AG04450 (cell line): ENCODE measurements at regions not wholly inside any gene's neighbourhood (a gene's known extent, or its start where the extent isn't known, plus 50 kb on each side); places are given as distances from the start of the nearest gene placed in this dataset.

ENCODE experiments used
- CTCF ChIA-PET: fragments of 300-600, 350-600 bp; formaldehyde crosslinking; extraction: SDS; loops from one replicate; lab custom pipeline; 2022; ENCODE audit warnings: antibody characterized with exemption, inconsistent platforms; lab: Charles Lee
- POLR2A ChIA-PET: fragments of 350-600 bp; formaldehyde crosslinking; extraction: SDS; loops from one replicate; lab custom pipeline; 2021; ENCODE audit warnings: antibody characterized with exemption, inconsistent platforms; lab: Yijun Ruan, JAX
- DNase-seq: peaks from one replicate; pipeline ENCODE4 v3.0.0-alpha.2; 2011; ENCODE audit warnings: low read depth, low spot score
- H3K27ac ChIP-seq: one replicate; pipeline ENCODE4 v1.5.1; 2012; ENCODE audit warnings: low read depth, low read length, control low read depth
- H3K27me3 ChIP-seq: one replicate; pipeline ENCODE4 v1.6.0; 2012; ENCODE audit warnings: low read length; ENCODE audit not compliant: control insufficient read depth, insufficient read depth
- H3K4me3 ChIP-seq: 2 replicates; pipeline ENCODE4 v1.5.1; 2011; ENCODE audit warnings: mild to moderate bottlenecking, low read depth, low read length, control low read depth
- H3K9me3 ChIP-seq: 2 replicates; pipeline ENCODE4 v1.5.1; 2012; ENCODE audit warnings: low read length; ENCODE audit not compliant: control insufficient read depth, insufficient read depth
- CTCF ChIP-seq: IDR thresholded peaks from 2 replicates; pipeline ENCODE4 v1.5.1; 2011; ENCODE audit warnings: low read depth, low read length, control low read depth, inconsistent platforms

DNA sequence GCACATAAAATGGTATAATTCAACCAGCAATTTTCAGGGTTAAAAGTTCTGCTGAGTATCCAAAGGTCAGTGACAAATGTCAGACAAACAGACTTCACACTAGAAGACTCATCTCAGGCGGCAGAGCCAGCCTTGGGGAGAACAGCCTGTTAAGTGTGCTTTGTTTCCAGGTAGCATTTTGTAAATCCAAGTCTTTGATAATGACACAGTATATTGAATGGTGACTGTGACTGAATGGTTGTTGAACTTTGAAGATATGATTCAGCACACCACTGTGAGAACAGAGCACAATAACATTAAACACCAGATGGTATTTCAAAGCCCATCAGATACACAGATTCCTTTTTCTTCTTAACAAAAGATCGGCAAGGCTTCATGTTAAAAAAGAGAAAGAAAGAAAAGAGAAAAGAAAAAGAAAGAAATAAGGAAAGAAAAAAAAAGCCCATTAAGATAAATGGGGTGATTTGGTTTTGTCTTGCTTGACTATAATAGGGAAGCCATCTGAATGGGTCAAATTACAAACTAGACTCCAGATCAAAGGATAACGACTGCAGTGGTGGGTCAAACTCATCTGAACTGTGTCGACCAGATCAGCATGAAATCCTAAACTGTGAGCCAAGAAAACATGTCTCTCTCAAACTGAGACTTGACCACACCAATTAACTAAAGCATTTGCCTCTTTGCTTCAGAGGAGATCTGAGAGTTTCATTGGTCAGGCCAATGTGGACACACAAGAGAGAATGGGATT is 313.0 kb upstream of the ZNF608 start:
- H3K27ac ChIP-seq = no peak overlapping the region

DNA sequence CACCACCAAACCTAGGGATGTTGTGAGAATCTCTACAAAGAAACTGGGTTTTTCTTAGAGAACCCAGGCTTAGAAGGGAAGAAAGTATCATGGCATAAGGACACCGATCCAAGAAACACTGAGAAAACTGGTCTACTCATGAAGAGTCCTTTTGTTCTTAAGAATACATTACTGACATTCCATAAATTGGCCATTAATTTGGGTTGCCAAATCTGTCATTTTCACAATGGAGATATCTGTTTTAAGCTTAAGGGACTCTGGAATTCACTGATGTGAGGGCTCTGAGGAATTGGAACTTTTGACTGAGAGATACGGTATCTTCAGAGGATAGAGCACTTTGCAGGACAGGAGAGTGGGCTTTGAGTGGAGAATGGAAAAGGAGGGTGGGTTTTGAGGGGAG is 315.3 kb upstream of the ZNF608 start:
- Histone ChIP-seq H3K27me3 (no peaks in the 10 kb centered on the region), H3K9me3 (no peaks in the 10 kb centered on the region), H3K27ac (no peak overlapping the region), H3K4me3 (no peak overlapping the region)
- POLR2A ChIA-PET = no interaction called here
- CTCF ChIA-PET = interaction anchor here (0.5 to 0.6 kb wide), 2 partner anchors 15 to 125 kb away, joined by 3 read pairs; no protein-coding TSS in a partner anchor
- no peak for DNase-seq
- TF ChIP-seq CTCF = no peak

More for the DNA sequence above, 313.0 kb upstream of the ZNF608 start:
- H3K27me3 ChIP-seq = no peaks in the 10 kb centered on the region
- DNase-seq = no peak
- H3K4me3 ChIP-seq = no peak overlapping the region
- H3K9me3 ChIP-seq = no peaks in the 10 kb centered on the region
- ChIA-PET POLR2A (no interaction called here), CTCF (no interaction called here)
- TF ChIP-seq CTCF = no peak

- CTCF ChIA-PET = no interaction called here
- TF ChIP-seq CTCF = no peak
- Histone ChIP-seq H3K4me3 (no peak overlapping the region), H3K27ac (no peak overlapping the region), H3K27me3 (no peaks in the 10 kb centered on the region), H3K9me3 (no peaks in the 10 kb centered on the region)
- DNase-seq = no peak
- POLR2A ChIA-PET = no interaction called here
Observed at GRCh38 chr5:125064621-125065438, 318.4 kb upstream of the ZNF608 start.

DNA sequence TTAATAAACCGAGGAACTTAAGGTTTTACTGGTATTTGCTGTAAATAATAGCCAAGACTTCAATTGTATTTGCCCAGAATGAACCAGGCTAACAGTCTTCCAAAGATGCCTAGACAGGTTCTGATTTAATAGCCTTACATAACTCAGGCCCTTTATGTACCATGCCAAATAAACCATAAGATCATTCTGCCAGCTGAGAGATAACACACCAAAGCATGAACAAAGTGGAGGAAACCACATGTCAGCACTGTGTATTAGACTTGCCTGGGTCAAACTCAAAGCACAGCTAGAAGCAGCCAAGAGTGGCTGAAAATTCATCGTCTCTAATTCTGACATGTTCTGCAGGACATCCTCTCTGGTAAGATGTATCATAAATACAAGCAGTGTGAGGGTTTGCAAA is 319.3 kb upstream of the ZNF608 start:
- no peak overlapping the region for H3K27ac ChIP-seq
- H3K9me3 ChIP-seq = no peaks in the 10 kb centered on the region
- ChIA-PET POLR2A (no interaction called here), CTCF (no interaction called here)
- no peak overlapping the region for H3K4me3 ChIP-seq
- no peak for TF ChIP-seq CTCF
- no peak for DNase-seq
- H3K27me3 ChIP-seq = no peaks in the 10 kb centered on the region

GRCh38 chr5:125070961-125071360 is 324.5 kb upstream of the ZNF608 start:
- ChIA-PET POLR2A (no interaction called here), CTCF (interaction anchor here (0.6 kb wide), 1 partner anchor 747 kb away, joined by 3 read pairs; no protein-coding TSS in a partner anchor)
- TF ChIP-seq CTCF = no peak
- Histone ChIP-seq H3K9me3 (peaks cover 4% of the 10 kb centered on the region; the same call in 1 of the 2 replicates), H3K27me3 (no peaks in the 10 kb centered on the region), H3K4me3 (no peak overlapping the region), H3K27ac (no peak overlapping the region)
- no peak for DNase-seq
